OCI-LY1 (cell line): ENCODE measurements at regions not wholly inside any gene's neighbourhood (a gene's known extent, or its start where the extent isn't known, plus 50 kb on each side); places are given as distances from the start of the nearest gene placed in this dataset.

Experiments
- EZH2 ChIP-seq: fragments of 200-600 bp; sonication (generic), shearing (Covaris generic); IDR thresholded peaks from 2 replicates; pipeline ENCODE4 v1.8.0; 2017; ENCODE audit warnings: borderline replicate concordance, mixed run types, mild to moderate bottlenecking, antibody characterized with exemption, low read length, moderate library complexity, mixed read lengths
- TF ChIP-seq, protein P1 (sequence below): fragments of 200-600 bp; sonication (generic), shearing (Covaris generic); IDR thresholded peaks from 2 replicates; pipeline ENCODE4 v1.5.1; 2017; ENCODE audit warnings: mild to moderate bottlenecking, antibody characterized with exemption, low read length, moderate library complexity, mixed read lengths

- TF ChIP-seq, protein P1, sequence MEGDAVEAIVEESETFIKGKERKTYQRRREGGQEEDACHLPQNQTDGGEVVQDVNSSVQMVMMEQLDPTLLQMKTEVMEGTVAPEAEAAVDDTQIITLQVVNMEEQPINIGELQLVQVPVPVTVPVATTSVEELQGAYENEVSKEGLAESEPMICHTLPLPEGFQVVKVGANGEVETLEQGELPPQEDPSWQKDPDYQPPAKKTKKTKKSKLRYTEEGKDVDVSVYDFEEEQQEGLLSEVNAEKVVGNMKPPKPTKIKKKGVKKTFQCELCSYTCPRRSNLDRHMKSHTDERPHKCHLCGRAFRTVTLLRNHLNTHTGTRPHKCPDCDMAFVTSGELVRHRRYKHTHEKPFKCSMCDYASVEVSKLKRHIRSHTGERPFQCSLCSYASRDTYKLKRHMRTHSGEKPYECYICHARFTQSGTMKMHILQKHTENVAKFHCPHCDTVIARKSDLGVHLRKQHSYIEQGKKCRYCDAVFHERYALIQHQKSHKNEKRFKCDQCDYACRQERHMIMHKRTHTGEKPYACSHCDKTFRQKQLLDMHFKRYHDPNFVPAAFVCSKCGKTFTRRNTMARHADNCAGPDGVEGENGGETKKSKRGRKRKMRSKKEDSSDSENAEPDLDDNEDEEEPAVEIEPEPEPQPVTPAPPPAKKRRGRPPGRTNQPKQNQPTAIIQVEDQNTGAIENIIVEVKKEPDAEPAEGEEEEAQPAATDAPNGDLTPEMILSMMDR = no peak
- TF ChIP-seq EZH2 = no peak
Observed at GRCh38 chr16:48478393-48478792, 93.2 kb upstream of the SIAH1 start.
